ENCODE measurements at regions not wholly inside any gene's neighbourhood (a gene's known extent, or its start where the extent isn't known, plus 50 kb on each side); places are given as distances from the start of the nearest gene placed in this dataset.

DNA sequence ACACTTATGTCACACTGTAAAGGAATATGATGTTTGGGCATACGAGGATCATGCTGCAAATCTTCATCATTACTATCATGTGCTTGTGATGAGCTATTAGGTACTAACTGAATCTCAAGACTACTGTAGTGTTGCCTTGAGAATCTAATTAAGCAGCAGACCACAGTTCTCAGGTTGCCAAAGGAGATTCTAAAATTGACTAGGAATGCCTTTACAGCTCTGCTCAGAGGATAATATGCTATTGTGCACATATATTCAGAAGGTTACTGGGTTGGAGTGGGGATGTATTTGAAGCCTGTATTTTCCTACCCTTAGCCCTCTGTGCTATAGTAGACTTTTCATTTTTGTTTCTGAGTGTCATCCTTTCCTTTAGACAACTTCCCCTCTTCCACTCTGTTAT, 175.1 kb downstream of the CDH19 start:
- TF ChIP-seq TCF12 (IDR thresholded peaks at IDR 0.05; ENCODE audit: low read depth) = no peak
- TF ChIP-seq EP300 (IDR thresholded peaks at IDR 0.05; ENCODE audit: borderline replicate concordance) = no peak
- TF ChIP-seq TAF1 (IDR thresholded peaks at IDR 0.05; ENCODE audit: low read depth) = no peak
- TF ChIP-seq CEBPB (IDR thresholded peaks at IDR 0.05) = no peak
- TF ChIP-seq NFIC (IDR thresholded peaks at IDR 0.05) = no peak
- TF ChIP-seq, protein P1, sequence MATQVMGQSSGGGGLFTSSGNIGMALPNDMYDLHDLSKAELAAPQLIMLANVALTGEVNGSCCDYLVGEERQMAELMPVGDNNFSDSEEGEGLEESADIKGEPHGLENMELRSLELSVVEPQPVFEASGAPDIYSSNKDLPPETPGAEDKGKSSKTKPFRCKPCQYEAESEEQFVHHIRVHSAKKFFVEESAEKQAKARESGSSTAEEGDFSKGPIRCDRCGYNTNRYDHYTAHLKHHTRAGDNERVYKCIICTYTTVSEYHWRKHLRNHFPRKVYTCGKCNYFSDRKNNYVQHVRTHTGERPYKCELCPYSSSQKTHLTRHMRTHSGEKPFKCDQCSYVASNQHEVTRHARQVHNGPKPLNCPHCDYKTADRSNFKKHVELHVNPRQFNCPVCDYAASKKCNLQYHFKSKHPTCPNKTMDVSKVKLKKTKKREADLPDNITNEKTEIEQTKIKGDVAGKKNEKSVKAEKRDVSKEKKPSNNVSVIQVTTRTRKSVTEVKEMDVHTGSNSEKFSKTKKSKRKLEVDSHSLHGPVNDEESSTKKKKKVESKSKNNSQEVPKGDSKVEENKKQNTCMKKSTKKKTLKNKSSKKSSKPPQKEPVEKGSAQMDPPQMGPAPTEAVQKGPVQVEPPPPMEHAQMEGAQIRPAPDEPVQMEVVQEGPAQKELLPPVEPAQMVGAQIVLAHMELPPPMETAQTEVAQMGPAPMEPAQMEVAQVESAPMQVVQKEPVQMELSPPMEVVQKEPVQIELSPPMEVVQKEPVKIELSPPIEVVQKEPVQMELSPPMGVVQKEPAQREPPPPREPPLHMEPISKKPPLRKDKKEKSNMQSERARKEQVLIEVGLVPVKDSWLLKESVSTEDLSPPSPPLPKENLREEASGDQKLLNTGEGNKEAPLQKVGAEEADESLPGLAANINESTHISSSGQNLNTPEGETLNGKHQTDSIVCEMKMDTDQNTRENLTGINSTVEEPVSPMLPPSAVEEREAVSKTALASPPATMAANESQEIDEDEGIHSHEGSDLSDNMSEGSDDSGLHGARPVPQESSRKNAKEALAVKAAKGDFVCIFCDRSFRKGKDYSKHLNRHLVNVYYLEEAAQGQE (IDR thresholded peaks at IDR 0.05; ENCODE audit: low read depth) = no peak

DNA sequence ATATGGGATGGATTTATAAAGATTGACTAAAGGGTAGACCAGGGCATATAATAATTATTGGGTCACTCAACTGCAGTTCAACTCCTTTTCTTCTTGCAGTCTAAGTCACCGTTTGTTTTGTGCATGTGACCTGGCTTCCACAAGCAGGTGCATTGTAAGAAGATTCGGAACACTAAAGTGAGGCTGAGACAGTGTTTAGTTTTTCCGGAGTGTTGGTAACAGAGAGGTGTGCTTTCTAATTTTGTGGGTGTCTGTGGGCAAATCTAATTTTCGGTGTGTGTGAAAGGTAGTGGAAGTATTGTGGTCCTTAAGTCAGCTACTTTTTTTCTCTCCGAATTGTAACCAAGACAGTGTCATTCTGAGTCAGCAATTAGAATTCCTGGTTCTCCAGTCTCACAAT, 184.5 kb downstream of the CDH19 start:
- no peak for TF ChIP-seq CEBPB (IDR thresholded peaks at IDR 0.05)
- TF ChIP-seq EP300 (IDR thresholded peaks at IDR 0.05; ENCODE audit: borderline replicate concordance) = no peak
- no peak for TF ChIP-seq EGR1 (IDR thresholded peaks at IDR 0.05)
- no peak for TF ChIP-seq TEAD4 (IDR thresholded peaks at IDR 0.05)
- TF ChIP-seq FOXM1 (IDR thresholded peaks at IDR 0.05; ENCODE audit: borderline replicate concordance, low read depth) = no peak
- TF ChIP-seq, protein P2, sequence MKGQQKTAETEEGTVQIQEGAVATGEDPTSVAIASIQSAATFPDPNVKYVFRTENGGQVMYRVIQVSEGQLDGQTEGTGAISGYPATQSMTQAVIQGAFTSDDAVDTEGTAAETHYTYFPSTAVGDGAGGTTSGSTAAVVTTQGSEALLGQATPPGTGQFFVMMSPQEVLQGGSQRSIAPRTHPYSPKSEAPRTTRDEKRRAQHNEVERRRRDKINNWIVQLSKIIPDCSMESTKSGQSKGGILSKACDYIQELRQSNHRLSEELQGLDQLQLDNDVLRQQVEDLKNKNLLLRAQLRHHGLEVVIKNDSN (IDR thresholded peaks at IDR 0.05) = no peak
- TF ChIP-seq YY1 (IDR thresholded peaks at IDR 0.05; ENCODE audit: low read depth) = no peak
- TF ChIP-seq, protein P3, sequence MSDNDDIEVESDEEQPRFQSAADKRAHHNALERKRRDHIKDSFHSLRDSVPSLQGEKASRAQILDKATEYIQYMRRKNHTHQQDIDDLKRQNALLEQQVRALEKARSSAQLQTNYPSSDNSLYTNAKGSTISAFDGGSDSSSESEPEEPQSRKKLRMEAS (IDR thresholded peaks at IDR 0.05) = no peak
- no peak for TF ChIP-seq CREB1 (IDR thresholded peaks at IDR 0.05; ENCODE audit: low read depth)
- TF ChIP-seq, protein P1 (IDR thresholded peaks at IDR 0.05; ENCODE audit: low read depth) = no peak
- TF ChIP-seq ZBTB7A (IDR thresholded peaks at IDR 0.05; ENCODE audit: low read depth) = no peak
- no peak for TF ChIP-seq RAD21 (IDR thresholded peaks at IDR 0.05; ENCODE audit: low read depth)
- no peak for TF ChIP-seq TAF1 (IDR thresholded peaks at IDR 0.05; ENCODE audit: low read depth)
- no peak for TF ChIP-seq TCF12 (IDR thresholded peaks at IDR 0.05; ENCODE audit: low read depth)
- TF ChIP-seq NFIC (IDR thresholded peaks at IDR 0.05) = no peak

DNA sequence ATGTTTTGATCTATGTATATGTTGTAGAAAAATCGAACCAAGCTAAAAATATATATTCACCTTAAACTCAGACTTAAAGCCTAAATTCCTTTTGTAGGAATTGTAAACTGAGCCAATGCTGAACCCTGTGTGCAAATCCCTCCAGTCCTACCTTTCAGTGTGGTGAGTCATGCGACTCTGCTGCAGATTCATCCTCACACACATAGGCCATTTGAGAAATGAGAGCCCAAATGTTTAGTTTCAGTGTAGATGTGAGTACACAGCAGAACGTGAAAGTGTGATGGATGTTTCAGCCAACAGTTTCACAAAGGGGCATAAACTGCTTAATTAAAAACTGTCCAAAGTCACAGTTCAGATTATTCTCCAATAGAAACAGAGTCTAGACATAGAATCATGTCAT, 193.2 kb downstream of the CDH19 start:
- TF ChIP-seq FOXM1 (IDR thresholded peaks at IDR 0.05; ENCODE audit: borderline replicate concordance, low read depth) = no peak
- TF ChIP-seq ZBTB7A (IDR thresholded peaks at IDR 0.05; ENCODE audit: low read depth) = no peak
- TF ChIP-seq TAF1 (IDR thresholded peaks at IDR 0.05; ENCODE audit: low read depth) = no peak
- TF ChIP-seq, protein P3 (IDR thresholded peaks at IDR 0.05) = no peak
- no peak for TF ChIP-seq EGR1 (IDR thresholded peaks at IDR 0.05)
- no peak for TF ChIP-seq NFIC (IDR thresholded peaks at IDR 0.05)
- TF ChIP-seq, protein P2 (IDR thresholded peaks at IDR 0.05) = no peak
- TF ChIP-seq, protein P1 (IDR thresholded peaks at IDR 0.05; ENCODE audit: low read depth) = no peak

DNA sequence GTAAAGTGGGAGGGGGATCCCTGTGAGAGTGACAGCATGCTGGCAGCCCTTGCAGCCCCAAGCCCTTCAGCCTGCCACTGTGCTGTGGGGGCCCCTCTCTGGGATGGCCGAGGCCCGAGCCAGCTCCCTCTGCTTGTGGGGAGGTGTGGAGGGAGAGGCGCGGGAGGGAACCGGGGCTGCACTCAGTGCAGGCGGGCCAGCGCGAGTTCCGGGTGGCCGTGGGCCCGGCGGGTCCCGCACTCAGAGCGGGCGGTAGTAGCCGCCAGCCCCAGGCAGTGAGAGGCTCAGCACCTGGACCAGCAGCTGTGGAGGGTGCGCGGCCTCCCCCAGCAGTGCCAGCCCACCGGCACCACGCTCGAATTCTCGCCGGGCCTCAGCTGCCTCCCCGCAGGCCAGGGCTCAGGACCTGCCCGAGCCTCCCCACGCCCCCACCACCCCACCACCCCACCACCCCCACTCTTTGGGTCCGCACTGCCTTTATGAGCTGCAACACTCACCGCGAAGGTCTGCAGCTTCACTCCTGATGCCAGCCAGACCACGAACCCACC, 208.1 kb downstream of the CDH19 start:
- no peak for TF ChIP-seq TEAD4 (IDR thresholded peaks at IDR 0.05)
- TF ChIP-seq RAD21 (IDR thresholded peaks at IDR 0.05; ENCODE audit: low read depth) = no peak
- TF ChIP-seq EGR1 (IDR thresholded peaks at IDR 0.05) = no peak

DNA sequence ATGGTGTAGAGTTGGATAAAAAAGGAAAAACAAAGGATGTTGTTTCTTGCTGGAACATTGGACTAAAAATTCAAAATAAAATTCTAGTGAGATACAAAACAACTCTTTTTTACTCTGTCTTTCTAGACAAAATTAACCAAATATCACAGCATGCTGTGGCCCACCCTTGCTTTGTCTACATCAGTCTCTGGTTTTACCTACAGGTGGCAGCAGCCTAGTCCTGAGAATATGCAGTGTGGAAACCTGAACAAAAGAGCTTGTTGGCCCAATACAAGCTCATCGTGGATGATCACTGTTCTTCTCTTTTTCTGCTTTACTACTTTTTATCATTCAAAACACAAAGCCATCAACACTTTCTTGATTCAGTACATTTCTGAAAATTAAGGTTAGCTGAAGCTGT, 210.4 kb downstream of the CDH19 start:
- TF ChIP-seq ZBTB7A (IDR thresholded peaks at IDR 0.05; ENCODE audit: low read depth) (no peak), CEBPB (IDR thresholded peaks at IDR 0.05) (no peak), CREB1 (IDR thresholded peaks at IDR 0.05; ENCODE audit: low read depth) (no peak), RAD21 (IDR thresholded peaks at IDR 0.05; ENCODE audit: low read depth) (no peak), NFIC (IDR thresholded peaks at IDR 0.05) (no peak), EP300 (IDR thresholded peaks at IDR 0.05; ENCODE audit: borderline replicate concordance) (no peak), TCF12 (IDR thresholded peaks at IDR 0.05; ENCODE audit: low read depth) (no peak), TAF1 (IDR thresholded peaks at IDR 0.05; ENCODE audit: low read depth) (no peak), EGR1 (IDR thresholded peaks at IDR 0.05) (no peak), YY1 (IDR thresholded peaks at IDR 0.05; ENCODE audit: low read depth) (no peak)
- TF ChIP-seq, protein P3 (IDR thresholded peaks at IDR 0.05) = no peak
- TF ChIP-seq, protein P1 (IDR thresholded peaks at IDR 0.05; ENCODE audit: low read depth) = no peak
- TF ChIP-seq, protein P2 (IDR thresholded peaks at IDR 0.05) = no peak
